SK-N-SH (cell line): ENCODE measurements at regions not wholly inside any gene's neighbourhood (a gene's known extent, or its start where the extent isn't known, plus 50 kb on each side); places are given as distances from the start of the nearest gene placed in this dataset.

Experiments used
- CTCF ChIA-PET: fragments of 300-600, 350-600 bp; formaldehyde crosslinking; extraction: SDS; loops from one replicate; lab custom pipeline; 2021; lab: Yijun Ruan, JAX
- POLR2A ChIA-PET: fragments of 350-600 bp; sonication (Branson Sonifier 250); formaldehyde crosslinking; extraction: SDS; loops from one replicate; lab custom pipeline; 2020; ENCODE audit warnings: antibody characterized with exemption, inconsistent platforms; lab: Yijun Ruan, JAX
- DNase-seq: peaks from one replicate; pipeline ENCODE4 v3.0.0; 2012
- H2AFZ ChIP-seq: fragments of 200-600 bp; sonication (generic); 2 replicates; pipeline ENCODE4 v1.8.1; 2016; ENCODE audit warnings: antibody characterized with exemption, mild to moderate bottlenecking, low read depth
- H3F3A ChIP-seq: fragments of 200-600 bp; sonication (generic); replicated peaks from 2 replicates; pipeline ENCODE3; 2016; ENCODE audit warnings: antibody characterized with exemption, mild to moderate bottlenecking; ENCODE audit not compliant: insufficient read depth
- H3K27ac ChIP-seq, 2 experiments: fragments of 200-500 bp in 1 of 2; fragments of 200-600 bp in 1 of 2; sonication (Bioruptor generic) in 1 of 2; sonication (generic), shearing (Covaris generic) in 1 of 2; 2 replicates each; pipeline versions ENCODE4 v1.5.1 to v1.6.1; 2014 to 2016; ENCODE audit warnings: low read depth in 2 of 2, inconsistent platforms in 1 of 2, low read length in 1 of 2, mild to moderate bottlenecking in 1 of 2, mixed read lengths in 1 of 2
- H3K27me3 ChIP-seq: fragments of 200-600 bp; sonication (generic), shearing (Covaris generic); 2 replicates; pipeline ENCODE4 v1.6.1; 2016; ENCODE audit warnings: mixed run types; ENCODE audit not compliant: insufficient read depth
- H3K36me3 ChIP-seq, 2 experiments: fragments of 200-500 bp in 1 of 2; fragments of 200-600 bp in 1 of 2; sonication (Bioruptor generic) in 1 of 2; sonication (generic) in 1 of 2; replicated peaks in 1 of 2; 2 replicates each; pipeline versions ENCODE3 to v1.5.1; 2014 to 2016; ENCODE audit warnings: low read length in 1 of 2, mild to moderate bottlenecking in 1 of 2; ENCODE audit not compliant: insufficient read depth in 2 of 2, control insufficient read depth in 1 of 2
- H3K4me1 ChIP-seq, 2 experiments: fragments of 200-500 bp in 1 of 2; fragments of 200-600 bp in 1 of 2; sonication (Bioruptor generic) in 1 of 2; sonication (generic), shearing (Covaris generic) in 1 of 2; 2 replicates each; pipeline versions ENCODE4 v1.5.1 to v1.6.1; 2014 to 2016; ENCODE audit warnings: low read depth in 1 of 2, low read length in 1 of 2, mixed run types in 1 of 2; ENCODE audit not compliant: insufficient read depth in 2 of 2, control insufficient read depth in 1 of 2
- H3K4me2 ChIP-seq: fragments of 200-600 bp; sonication (generic), shearing (Covaris generic); 2 replicates; pipeline ENCODE4 v1.6.1; 2017; ENCODE audit warnings: mixed run types
- H3K4me3 ChIP-seq, 2 experiments: fragments of 200-500 bp in 1 of 2; fragments of 200-600 bp in 1 of 2; sonication (Bioruptor generic) in 1 of 2; sonication (generic), shearing (Covaris generic) in 1 of 2; 2 replicates each; pipeline versions ENCODE4 v1.5.1 to v1.8.1; 2014 to 2016; ENCODE audit warnings: low read depth in 2 of 2, inconsistent platforms in 1 of 2, low read length in 1 of 2, mild to moderate bottlenecking in 1 of 2, mixed read lengths in 1 of 2, moderate library complexity in 1 of 2
- H3K79me2 ChIP-seq: fragments of 200-600 bp; sonication (generic); 2 replicates; pipeline ENCODE4 v1.8.1; 2017; ENCODE audit warnings: mild to moderate bottlenecking; ENCODE audit not compliant: insufficient read depth
- H3K9ac ChIP-seq: fragments of 200-600 bp; sonication (generic); 2 replicates; pipeline ENCODE4 v1.6.1; 2017; ENCODE audit warnings: mixed run types
- H3K9me2 ChIP-seq: fragments of 200-600 bp; sonication (generic); 2 replicates; pipeline ENCODE4 v1.6.1; 2017; ENCODE audit warnings: mixed run types
- H3K9me3 ChIP-seq: fragments of 200-600 bp; sonication (generic); 2 replicates; pipeline ENCODE4 v1.6.1; 2017; ENCODE audit warnings: mixed run types, mild to moderate bottlenecking, moderate library complexity
- H4K20me1 ChIP-seq: fragments of 200-600 bp; sonication (generic); 2 replicates; pipeline ENCODE4 v1.6.1; 2017; ENCODE audit warnings: mild to moderate bottlenecking, mixed run types; ENCODE audit not compliant: insufficient read depth
- EP300 ChIP-seq, 2 experiments: IDR thresholded peaks; 2 replicates each; pipeline versions ENCODE4 v1.4.0 to v1.6.1; 2012; ENCODE audit warnings: borderline replicate concordance in 1 of 2, low read depth in 1 of 2, low read length in 1 of 2
- GABPA ChIP-seq: IDR thresholded peaks from 2 replicates; pipeline ENCODE4 v1.4.0; 2012; ENCODE audit warnings: low read depth, mild to moderate bottlenecking
- GATA2 ChIP-seq: sonication (generic); formaldehyde crosslinking; IDR thresholded peaks from 2 replicates; pipeline ENCODE4 v1.5.0; 2020; ENCODE audit warnings: mild to moderate bottlenecking, missing genetic modification reagents
- IRF3 ChIP-seq: fragments of 150-350 bp; IDR thresholded peaks from 2 replicates; pipeline ENCODE4 v1.6.1; 2016; ENCODE audit warnings: mild to moderate bottlenecking, low read depth, low read length
- JUND ChIP-seq: IDR thresholded peaks from 2 replicates; pipeline ENCODE4 v1.4.0; 2012
- MEF2A ChIP-seq: IDR thresholded peaks from 2 replicates; pipeline ENCODE4 v1.4.0; 2012; ENCODE audit warnings: low read depth, borderline replicate concordance
- MXI1 ChIP-seq: IDR thresholded peaks from 2 replicates; pipeline ENCODE4 v1.6.1; 2012; ENCODE audit warnings: mild to moderate bottlenecking, low read depth, low read length, improper control_type of control experiment
- POLR2AphosphoS5 ChIP-seq: IDR thresholded peaks from 2 replicates; pipeline ENCODE4 v1.6.1; 2012; ENCODE audit warnings: low read depth, low read length
- RCOR1 ChIP-seq: fragments of 150-350 bp; IDR thresholded peaks from 2 replicates; pipeline ENCODE4 v1.6.1; 2017; ENCODE audit warnings: antibody characterized with exemption, low read length
- RFX5 ChIP-seq: IDR thresholded peaks from 2 replicates; pipeline ENCODE4 v1.6.1; 2012; ENCODE audit warnings: mild to moderate bottlenecking, improper control_type of control experiment, low read length
- RXRA ChIP-seq: IDR thresholded peaks from 2 replicates; pipeline ENCODE4 v1.4.0; 2012; ENCODE audit warnings: low read depth, mild to moderate bottlenecking, borderline replicate concordance
- TAF1 ChIP-seq: IDR thresholded peaks from 2 replicates; pipeline ENCODE4 v1.6.1; 2012; ENCODE audit warnings: low read depth, mild to moderate bottlenecking, low read length, moderate library complexity, borderline replicate concordance
- TCF12 ChIP-seq: IDR thresholded peaks from 2 replicates; pipeline ENCODE4 v1.4.0; 2012
- TEAD4 ChIP-seq: IDR thresholded peaks from 2 replicates; pipeline ENCODE4 v1.4.0; 2012; ENCODE audit warnings: mild to moderate bottlenecking, borderline replicate concordance; ENCODE audit not compliant: insufficient read depth
- ZBTB33 ChIP-seq: IDR thresholded peaks from 2 replicates; pipeline ENCODE4 v1.4.0; 2012; ENCODE audit warnings: low read depth, borderline replicate concordance
- WGBS: methylation state at CpG from one replicate; pipeline ENCODE4 v1.1.6; 2017; ENCODE audit warnings: low lambda C conversion rate; 5-methylcytosine and 5-hydroxymethylcytosine counted together
- TF ChIP-seq, protein P1 (sequence below): IDR thresholded peaks from 2 replicates; pipeline ENCODE4 v1.4.0; 2012; ENCODE audit warnings: low read depth, borderline replicate concordance
- TF ChIP-seq, protein P2 (sequence below): IDR thresholded peaks from 2 replicates; pipeline ENCODE4 v1.4.0; 2012; ENCODE audit warnings: low read depth

- WGBS: 75% methylated on average over 7 of the region's 7 CpGs
- Histone ChIP-seq H3F3A (no peaks in the 10 kb centered on the region), H3K9ac (no peak overlapping the region), H3K4me2 (no peak overlapping the region), H2AFZ (no peak overlapping the region), H3K4me1 (no peaks in the 10 kb centered on the region), H3K79me2 (no peaks in the 10 kb centered on the region), H3K36me3 (no peaks in the 10 kb centered on the region), H3K4me3 (no peak overlapping the region), H3K9me2 (no peaks in the 10 kb centered on the region), H3K27ac (no peak overlapping the region), H4K20me1 (no peaks in the 10 kb centered on the region), H3K27me3 (peaks cover 16% of the 10 kb centered on the region; the same call in 1 of the 2 replicates), H3K9me3 (no peaks in the 10 kb centered on the region)
- DNase-seq: no peak
- ChIA-PET POLR2A (no interaction called here), CTCF (no interaction called here)
- TF ChIP-seq EP300 (IDR thresholded peaks at IDR 0.05; ENCODE audit: borderline replicate concordance in 1 of 2, low read depth in 1 of 2, low read length in 1 of 2): no peak
- TF ChIP-seq, protein P1, sequence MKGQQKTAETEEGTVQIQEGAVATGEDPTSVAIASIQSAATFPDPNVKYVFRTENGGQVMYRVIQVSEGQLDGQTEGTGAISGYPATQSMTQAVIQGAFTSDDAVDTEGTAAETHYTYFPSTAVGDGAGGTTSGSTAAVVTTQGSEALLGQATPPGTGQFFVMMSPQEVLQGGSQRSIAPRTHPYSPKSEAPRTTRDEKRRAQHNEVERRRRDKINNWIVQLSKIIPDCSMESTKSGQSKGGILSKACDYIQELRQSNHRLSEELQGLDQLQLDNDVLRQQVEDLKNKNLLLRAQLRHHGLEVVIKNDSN: no peak
- TF ChIP-seq MEF2A: no peak
- TF ChIP-seq GABPA: no peak
- TF ChIP-seq RCOR1: no peak
- no peak for TF ChIP-seq MXI1
- TF ChIP-seq, protein P2, sequence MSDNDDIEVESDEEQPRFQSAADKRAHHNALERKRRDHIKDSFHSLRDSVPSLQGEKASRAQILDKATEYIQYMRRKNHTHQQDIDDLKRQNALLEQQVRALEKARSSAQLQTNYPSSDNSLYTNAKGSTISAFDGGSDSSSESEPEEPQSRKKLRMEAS: no peak
Observed at GRCh38 chr17:37840576-37840975, 83.6 kb upstream of the TBC1D3K start.

- Histone ChIP-seq H3K4me2 (no peak overlapping the region), H4K20me1 (no peaks in the 10 kb centered on the region), H3K36me3 (no peaks in the 10 kb centered on the region), H3K9ac (no peak overlapping the region), H3K9me2 (no peaks in the 10 kb centered on the region), H3K9me3 (no peaks in the 10 kb centered on the region), H3K4me3 (no peak overlapping the region), H3F3A (no peaks in the 10 kb centered on the region), H3K79me2 (no peaks in the 10 kb centered on the region), H3K27me3 (peaks cover 16% of the 10 kb centered on the region; the same call in 1 of the 2 replicates), H3K4me1 (no peaks in the 10 kb centered on the region), H3K27ac (no peak overlapping the region), H2AFZ (no peak overlapping the region)
- TF ChIP-seq JUND (no peak), MXI1 (no peak)
- ChIA-PET POLR2A (no interaction called here), CTCF (interaction anchor here (0.6 kb wide), 1 partner anchor 23 kb away, joined by 3 read pairs; no protein-coding TSS in a partner anchor)
- WGBS: 60% methylated on average over 12 of the region's 14 CpGs
- no peak for DNase-seq
Observed at GRCh38 chr17:37839196-37839978, 84.8 kb upstream of the TBC1D3K start.

DNA sequence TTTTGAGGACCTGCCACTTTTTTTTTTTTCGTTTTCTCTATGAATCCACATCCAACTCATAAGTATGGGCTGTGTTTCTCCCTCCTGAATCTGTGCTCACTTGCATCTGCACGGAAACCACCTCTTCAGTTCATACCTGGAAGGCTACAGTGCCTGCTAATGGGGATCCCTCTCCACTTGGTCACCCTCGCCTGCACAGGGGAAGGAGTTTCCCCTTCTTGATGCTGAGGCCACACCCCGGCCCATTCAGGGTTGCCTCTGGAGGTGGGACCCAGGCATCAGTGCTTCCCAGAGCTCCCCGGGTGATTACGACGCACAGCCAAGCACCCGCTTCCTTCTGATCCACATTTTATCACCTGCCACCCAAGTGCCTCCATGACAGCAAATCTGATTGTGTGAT is 85.9 kb upstream of the TBC1D3K start:
- no peaks in the 10 kb centered on the region for H3K9me3 ChIP-seq
- ChIA-PET CTCF (interaction anchor here (0.9 kb wide), 1 partner anchor 189 kb away, joined by 3 read pairs; no protein-coding TSS in a partner anchor), POLR2A (interaction anchor here (0.6 kb wide), 1 partner anchor 953 kb away, joined by 7 read pairs; no protein-coding TSS in a partner anchor)
- H3K4me3 ChIP-seq: no peak overlapping the region
- no peak for DNase-seq
- no peaks in the 10 kb centered on the region for H3K4me1 ChIP-seq
- H3K9ac ChIP-seq: no peak overlapping the region
- H3K9me2 ChIP-seq: no peaks in the 10 kb centered on the region
- 54% methylated on average over 8 of the region's 8 CpGs for WGBS
- H4K20me1 ChIP-seq: no peaks in the 10 kb centered on the region
- H3K36me3 ChIP-seq: no peaks in the 10 kb centered on the region
- no peak overlapping the region for H3K4me2 ChIP-seq
- no peak overlapping the region for H3K27ac ChIP-seq
- peaks cover 16% of the 10 kb centered on the region; the same call in 1 of the 2 replicates for H3K27me3 ChIP-seq
- no peaks in the 10 kb centered on the region for H3F3A ChIP-seq
- no peaks in the 10 kb centered on the region for H3K79me2 ChIP-seq
- H2AFZ ChIP-seq: no peak overlapping the region
- TF ChIP-seq MXI1: no peak
- TF ChIP-seq, protein P2: no peak
- no peak for TF ChIP-seq RFX5
- no peak for TF ChIP-seq IRF3
- TF ChIP-seq RCOR1: no peak
- TF ChIP-seq GATA2 (CRISPR knock-in tag): no peak
- no peak for TF ChIP-seq POLR2AphosphoS5
- TF ChIP-seq GABPA: no peak
- no peak for TF ChIP-seq ZBTB33
- TF ChIP-seq TAF1: no peak
- no peak for TF ChIP-seq RXRA
- no peak for TF ChIP-seq TCF12
- no peak for TF ChIP-seq TEAD4
